Gastroesophageal sphincter (tissue), 4 donors: ENCODE measurements at regions not wholly inside any gene's neighbourhood (a gene's known extent, or its start where the extent isn't known, plus 50 kb on each side); places are given as distances from the start of the nearest gene placed in this dataset.

Experiments used
- ATAC-seq: fragments of 150-250 bp; one replicate; pipeline ENCODE4 v1.9.1; 2016; ENCODE audit warnings: mild to moderate bottlenecking, moderate library complexity
- H3K27ac ChIP-seq, 4 donors: fragments of 200-600 bp; sonication (generic) in 3 of 4; 1 replicate in 3 of 4; 2 replicates in 1 of 4; pipeline ENCODE4 v1.5.1; 2016 to 2019
- H3K27me3 ChIP-seq: fragments of 200-600 bp; sonication (generic); one replicate; pipeline ENCODE4 v1.5.1; 2019
- H3K36me3 ChIP-seq, 2 donors: fragments of 200-600 bp; sonication (generic); one replicate each; pipeline ENCODE4 v1.5.1; 2019; ENCODE audit warnings: control low read depth in 1 of 2
- H3K4me1 ChIP-seq, 3 donors: fragments of 200-600 bp; sonication (generic); 1 replicate in 2 of 3; 2 replicates in 1 of 3; pipeline ENCODE4 v1.5.1; 2016 to 2019; ENCODE audit warnings: control low read depth in 2 of 3
- H3K4me3 ChIP-seq, 2 donors: fragments of 200-600 bp; sonication (generic); one replicate each; pipeline ENCODE4 v1.5.1; 2019; ENCODE audit warnings: mild to moderate bottlenecking in 1 of 2, moderate library complexity in 1 of 2
- H3K9me3 ChIP-seq, 3 donors: fragments of 200-600 bp; sonication (generic); one replicate each; pipeline ENCODE4 v1.5.1; 2017 to 2019; ENCODE audit warnings: control low read depth in 2 of 3
- EP300 ChIP-seq: sonication (generic); formaldehyde crosslinking; IDR thresholded peaks from one replicate; pipeline ENCODE4 v1.6.1; 2017; ENCODE audit warnings: antibody characterized with exemption, mild to moderate bottlenecking
- POLR2A ChIP-seq, 2 donors: fragments of 450-650 bp; IDR thresholded peaks; one replicate each; pipeline ENCODE4 v1.6.1; 2017; ENCODE audit warnings: antibody characterized with exemption in 2 of 2, mild to moderate bottlenecking in 2 of 2, moderate library complexity in 1 of 2
- POLR2AphosphoS5 ChIP-seq: sonication (generic); formaldehyde crosslinking; IDR thresholded peaks from one replicate; pipeline ENCODE4 v1.6.1; 2017; ENCODE audit warnings: antibody characterized with exemption
- WGBS, 2 donors: methylation state at CpG; one replicate each; pipeline ENCODE4 v1.1.5; 2018; ENCODE audit warnings: low coverage in 1 of 2; 5-methylcytosine and 5-hydroxymethylcytosine counted together
- TF ChIP-seq, protein P1 (sequence below), 4 experiments: fragments of 200-600 bp in 2 of 4; fragments of 450-650 bp in 2 of 4; sonication (generic) in 1 of 4; IDR thresholded peaks; one replicate each; pipeline ENCODE4 v1.5.1; 2017 to 2019; ENCODE audit warnings: antibody characterized with exemption in 4 of 4, mild to moderate bottlenecking in 2 of 4, moderate library complexity in 2 of 4

DNA sequence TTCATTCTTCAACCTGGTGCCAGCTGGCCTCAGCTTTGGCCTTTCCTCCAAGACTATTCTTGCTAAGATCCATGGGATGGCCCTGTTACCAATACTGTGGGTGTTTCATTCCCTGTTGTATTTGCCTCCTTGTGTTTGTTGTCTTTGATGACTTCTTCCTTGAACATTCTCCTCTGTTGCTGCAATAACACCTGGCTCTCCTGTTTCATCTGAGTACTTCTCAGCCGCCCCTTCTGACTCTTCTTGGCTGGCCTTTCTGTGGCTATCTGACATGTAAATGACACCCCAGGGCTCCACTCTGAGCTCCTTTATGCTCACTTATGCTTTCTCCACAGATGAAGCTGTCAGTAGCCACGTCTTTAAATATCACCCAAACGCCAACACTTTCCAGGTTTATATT lies 302.7 kb upstream of the CHRNA7 start:
- Histone ChIP-seq H3K9me3 (no peaks in the 10 kb centered on the region), H3K4me1 (no peaks in the 10 kb centered on the region), H3K4me3 (no peak overlapping the region), H3K27ac (no peak overlapping the region), H3K36me3 (no peaks in the 10 kb centered on the region), H3K27me3 (no peaks in the 10 kb centered on the region)
- ATAC-seq: no peak
- no peak for TF ChIP-seq POLR2A (IDR thresholded peaks at IDR 0.05)
- TF ChIP-seq POLR2AphosphoS5: no peak
- TF ChIP-seq, protein P1, sequence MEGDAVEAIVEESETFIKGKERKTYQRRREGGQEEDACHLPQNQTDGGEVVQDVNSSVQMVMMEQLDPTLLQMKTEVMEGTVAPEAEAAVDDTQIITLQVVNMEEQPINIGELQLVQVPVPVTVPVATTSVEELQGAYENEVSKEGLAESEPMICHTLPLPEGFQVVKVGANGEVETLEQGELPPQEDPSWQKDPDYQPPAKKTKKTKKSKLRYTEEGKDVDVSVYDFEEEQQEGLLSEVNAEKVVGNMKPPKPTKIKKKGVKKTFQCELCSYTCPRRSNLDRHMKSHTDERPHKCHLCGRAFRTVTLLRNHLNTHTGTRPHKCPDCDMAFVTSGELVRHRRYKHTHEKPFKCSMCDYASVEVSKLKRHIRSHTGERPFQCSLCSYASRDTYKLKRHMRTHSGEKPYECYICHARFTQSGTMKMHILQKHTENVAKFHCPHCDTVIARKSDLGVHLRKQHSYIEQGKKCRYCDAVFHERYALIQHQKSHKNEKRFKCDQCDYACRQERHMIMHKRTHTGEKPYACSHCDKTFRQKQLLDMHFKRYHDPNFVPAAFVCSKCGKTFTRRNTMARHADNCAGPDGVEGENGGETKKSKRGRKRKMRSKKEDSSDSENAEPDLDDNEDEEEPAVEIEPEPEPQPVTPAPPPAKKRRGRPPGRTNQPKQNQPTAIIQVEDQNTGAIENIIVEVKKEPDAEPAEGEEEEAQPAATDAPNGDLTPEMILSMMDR (IDR thresholded peaks at IDR 0.05): no peak
- TF ChIP-seq EP300: no peak
- WGBS, 2 donors: 77 to 92% methylated on average over 3 of the region's 3 CpGs

DNA sequence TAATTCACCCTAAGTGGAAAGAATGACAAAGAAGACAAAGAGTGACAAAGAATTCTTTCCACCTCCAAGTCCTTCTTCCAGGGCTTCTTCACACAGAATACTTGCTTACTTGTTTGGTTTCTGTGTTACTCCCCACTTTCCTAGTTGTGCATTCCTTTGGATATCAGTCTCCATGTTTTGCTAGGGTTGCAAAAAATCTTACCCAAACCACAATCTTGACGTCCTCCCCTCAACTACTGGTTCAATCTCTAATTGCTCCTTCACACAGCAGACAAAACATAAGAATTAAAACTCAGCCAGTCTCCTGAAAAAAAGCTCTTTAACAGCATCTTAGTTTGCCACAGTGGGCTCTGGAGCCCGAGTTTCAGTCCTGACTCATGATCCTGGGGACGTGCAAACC lies 297.6 kb upstream of the CHRNA7 start:
- TF ChIP-seq POLR2AphosphoS5 (no peak), POLR2A (IDR thresholded peaks at IDR 0.05) (no peak), EP300 (no peak)
- TF ChIP-seq, protein P1 (IDR thresholded peaks at IDR 0.05): no peak
- 62 to 83% methylated on average over 1 to 3 of the region's 3 CpGs for WGBS, 2 donors
- no peak for ATAC-seq
- no peaks in the 10 kb centered on the region for H3K36me3 ChIP-seq
- no peaks in the 10 kb centered on the region for H3K27me3 ChIP-seq
- H3K4me3 ChIP-seq: no peak overlapping the region
- H3K4me1 ChIP-seq: no peaks in the 10 kb centered on the region
- no peaks in the 10 kb centered on the region for H3K9me3 ChIP-seq
- no peak overlapping the region for H3K27ac ChIP-seq

DNA sequence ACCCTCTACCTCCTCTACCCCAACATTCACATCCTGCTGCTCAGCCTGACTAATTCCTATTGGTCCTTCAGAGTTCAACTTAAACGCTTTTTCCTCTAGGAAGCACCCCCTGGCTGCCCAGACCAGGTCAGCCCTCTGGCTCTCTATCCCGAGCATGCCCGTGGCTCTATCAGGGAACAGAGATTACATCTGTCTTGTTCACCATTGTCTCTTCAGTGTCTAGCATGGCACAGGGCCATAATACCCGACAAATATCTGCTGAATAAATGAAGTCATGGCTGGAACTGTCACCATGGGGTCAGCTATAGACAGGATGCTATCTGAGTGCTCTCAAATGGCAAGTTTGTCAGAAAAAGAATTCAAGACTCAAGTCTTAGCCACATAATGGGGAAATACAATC lies 296.9 kb upstream of the CHRNA7 start:
- Histone ChIP-seq H3K4me1 (no peaks in the 10 kb centered on the region), H3K4me3 (no peak overlapping the region), H3K9me3 (no peaks in the 10 kb centered on the region), H3K27ac (no peak overlapping the region), H3K36me3 (no peaks in the 10 kb centered on the region), H3K27me3 (no peaks in the 10 kb centered on the region)
- TF ChIP-seq POLR2A (IDR thresholded peaks at IDR 0.05) (no peak), EP300 (no peak), POLR2AphosphoS5 (no peak)
- TF ChIP-seq, protein P1 (IDR thresholded peaks at IDR 0.05): no peak
- no peak for ATAC-seq
- 38% methylated on average over 3 of the region's 4 CpGs; no CpG with 5 or more reads in 1 of the 2 donors for WGBS, 2 donors

DNA sequence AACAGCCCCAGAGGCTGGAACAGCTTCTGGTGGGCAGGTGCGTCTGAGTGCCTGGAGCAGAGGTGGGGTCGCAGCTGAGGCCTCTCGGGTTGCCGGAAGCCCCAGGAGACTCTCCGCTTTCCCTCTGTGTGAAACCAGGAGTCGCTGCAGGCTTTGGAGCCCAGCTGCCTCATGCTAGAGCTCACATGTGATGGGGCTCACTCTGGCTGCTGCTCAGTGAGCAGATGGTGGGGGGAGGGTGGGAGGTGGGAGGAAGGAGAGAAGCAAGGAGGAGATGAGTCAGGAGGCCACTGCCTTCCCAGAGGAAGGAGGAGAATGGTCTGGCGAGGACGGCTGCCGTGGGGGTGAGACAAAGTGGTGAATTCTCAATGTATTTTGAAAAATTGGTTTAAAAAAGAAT lies 290.1 kb upstream of the CHRNA7 start:
- TF ChIP-seq POLR2AphosphoS5 (no peak), POLR2A (IDR thresholded peaks at IDR 0.05) (no peak)
- H3K9me3 ChIP-seq: peaks cover 0 to 13% (median 0%) of the 10 kb centered on the region in 3 donors
- H3K36me3 ChIP-seq: no peaks in the 10 kb centered on the region
- H3K27me3 ChIP-seq: no peaks in the 10 kb centered on the region
- H3K4me3 ChIP-seq: no peak overlapping the region
- 38% methylated on average over 4 of the region's 9 CpGs; no CpG with 5 or more reads in 1 of the 2 donors for WGBS, 2 donors
- no peak for ATAC-seq
- no peaks in the 10 kb centered on the region for H3K4me1 ChIP-seq
- H3K27ac ChIP-seq: no peak overlapping the region

DNA sequence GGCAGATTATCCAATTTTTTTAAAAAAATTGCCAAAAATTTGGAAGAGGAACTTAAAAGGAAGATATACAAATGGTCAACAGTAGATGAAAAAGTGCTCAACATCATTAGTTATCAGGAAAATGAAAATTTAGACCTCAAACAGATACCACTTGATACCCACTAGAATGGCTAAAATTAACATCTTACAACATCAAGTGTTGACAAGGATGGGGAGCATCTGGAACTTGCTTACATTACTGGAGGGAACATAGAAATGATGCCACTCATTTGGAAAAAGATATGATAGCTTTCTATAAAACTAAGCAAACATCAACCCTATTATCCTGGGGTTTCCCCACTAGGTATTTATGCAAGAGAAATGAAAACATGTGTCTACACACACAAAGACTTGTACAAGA lies 284.5 kb upstream of the CHRNA7 start:
- TF ChIP-seq EP300 (no peak), POLR2AphosphoS5 (no peak), POLR2A (IDR thresholded peaks at IDR 0.05) (no peak)
- TF ChIP-seq, protein P1 (IDR thresholded peaks at IDR 0.05): no peak
- Histone ChIP-seq H3K4me3 (no peak overlapping the region), H3K9me3 (peaks cover 0 to 24% (median 0%) of the 10 kb centered on the region in 3 donors), H3K36me3 (no peaks in the 10 kb centered on the region), H3K27ac (no peak overlapping the region), H3K27me3 (no peaks in the 10 kb centered on the region), H3K4me1 (no peaks in the 10 kb centered on the region)
- no peak for ATAC-seq
